ENCODE measurements at regions not wholly inside any gene's neighbourhood (a gene's known extent, or its start where the extent isn't known, plus 50 kb on each side); places are given as distances from the start of the nearest gene placed in this dataset.

DNA sequence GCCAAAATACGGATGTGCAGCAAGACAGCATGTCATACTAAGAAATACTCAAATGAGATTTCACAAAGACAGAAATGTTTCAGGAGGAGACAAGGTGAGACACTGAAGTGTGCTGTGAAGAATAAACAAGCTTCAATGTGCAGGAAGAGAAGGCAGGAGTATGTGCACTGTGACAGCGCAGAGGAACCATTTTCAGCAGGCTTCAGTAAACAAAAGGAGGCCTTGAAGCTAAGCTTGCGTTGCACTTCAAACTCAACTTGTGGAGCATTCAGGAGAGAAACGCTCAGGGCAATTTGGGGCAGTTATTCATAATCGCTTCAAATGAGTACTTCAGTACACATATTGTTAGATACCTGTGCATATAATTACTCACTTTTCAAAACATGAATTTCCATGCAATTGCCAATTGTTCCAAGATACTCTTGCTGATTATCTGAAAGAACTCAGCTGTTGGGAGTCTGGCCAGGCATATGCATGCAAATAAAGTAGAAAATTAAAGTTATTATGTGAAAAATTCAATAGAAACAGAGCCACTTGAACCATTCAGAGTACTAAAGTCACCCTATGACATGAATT lies 234.2 kb upstream of the OPRM1 start (continued):
- TF ChIP-seq ZSCAN25 (CRISPR knock-in tag; IDR thresholded peaks at IDR 0.05) (no peak), ZNF773 (CRISPR knock-in tag; IDR thresholded peaks at IDR 0.05; ENCODE audit: borderline replicate concordance) (no peak), REXO4 (CRISPR knock-in tag; IDR thresholded peaks at IDR 0.05; ENCODE audit: borderline replicate concordance) (no peak), YEATS4 (CRISPR knock-in tag; IDR thresholded peaks at IDR 0.05; ENCODE audit: borderline replicate concordance) (no peak), CBX1 (IDR thresholded peaks at IDR 0.05; ENCODE audit: low read depth) (no peak), ZNF546 (CRISPR knock-in tag; conservative IDR thresholded peaks at IDR 0.05) (no peak), MAFK (conservative IDR thresholded peaks at IDR 0.05 in 1 of 2, IDR thresholded peaks at IDR 0.05 in 1 of 2; ENCODE audit: low read length in 2 of 2) (no peak)
- TF ChIP-seq, protein P1, sequence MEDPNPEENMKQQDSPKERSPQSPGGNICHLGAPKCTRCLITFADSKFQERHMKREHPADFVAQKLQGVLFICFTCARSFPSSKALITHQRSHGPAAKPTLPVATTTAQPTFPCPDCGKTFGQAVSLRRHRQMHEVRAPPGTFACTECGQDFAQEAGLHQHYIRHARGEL (CRISPR knock-in tag; IDR thresholded peaks at IDR 0.05), result no peak
- TF ChIP-seq, protein P2, sequence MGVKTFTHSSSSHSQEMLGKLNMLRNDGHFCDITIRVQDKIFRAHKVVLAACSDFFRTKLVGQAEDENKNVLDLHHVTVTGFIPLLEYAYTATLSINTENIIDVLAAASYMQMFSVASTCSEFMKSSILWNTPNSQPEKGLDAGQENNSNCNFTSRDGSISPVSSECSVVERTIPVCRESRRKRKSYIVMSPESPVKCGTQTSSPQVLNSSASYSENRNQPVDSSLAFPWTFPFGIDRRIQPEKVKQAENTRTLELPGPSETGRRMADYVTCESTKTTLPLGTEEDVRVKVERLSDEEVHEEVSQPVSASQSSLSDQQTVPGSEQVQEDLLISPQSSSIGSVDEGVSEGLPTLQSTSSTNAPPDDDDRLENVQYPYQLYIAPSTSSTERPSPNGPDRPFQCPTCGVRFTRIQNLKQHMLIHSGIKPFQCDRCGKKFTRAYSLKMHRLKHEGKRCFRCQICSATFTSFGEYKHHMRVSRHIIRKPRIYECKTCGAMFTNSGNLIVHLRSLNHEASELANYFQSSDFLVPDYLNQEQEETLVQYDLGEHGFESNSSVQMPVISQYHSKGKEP (CRISPR knock-in tag; IDR thresholded peaks at IDR 0.05), result no peak

DNA sequence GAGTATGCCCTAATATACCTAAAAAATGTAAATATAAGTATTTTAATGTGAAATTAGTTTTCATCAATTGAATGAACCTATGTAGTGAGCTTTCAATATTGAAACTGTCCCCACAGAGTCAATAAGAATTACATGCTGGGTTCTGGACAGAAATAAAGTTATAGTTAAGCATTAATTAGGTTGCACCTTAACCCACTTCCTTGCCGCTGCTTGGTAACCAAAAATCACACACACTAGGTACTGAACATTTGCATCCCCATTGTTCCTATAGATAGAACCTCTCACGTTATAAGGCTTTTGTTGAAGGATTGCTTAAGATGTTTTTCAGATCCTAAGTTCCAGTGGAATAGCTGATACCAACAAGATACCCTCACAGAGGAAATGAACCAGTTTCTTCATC lies 237.1 kb upstream of the OPRM1 start:
- ChIA-PET CTCF (ENCODE audit: low intra/inter-chr PET ratio, low total read pairs) (no interaction called here), POLR2A (no interaction called here)
- FAIRE-seq (no peak), DNase-seq (ENCODE audit: low spot score) (no peak), ATAC-seq (no peak)
- TF ChIP-seq, protein P3, sequence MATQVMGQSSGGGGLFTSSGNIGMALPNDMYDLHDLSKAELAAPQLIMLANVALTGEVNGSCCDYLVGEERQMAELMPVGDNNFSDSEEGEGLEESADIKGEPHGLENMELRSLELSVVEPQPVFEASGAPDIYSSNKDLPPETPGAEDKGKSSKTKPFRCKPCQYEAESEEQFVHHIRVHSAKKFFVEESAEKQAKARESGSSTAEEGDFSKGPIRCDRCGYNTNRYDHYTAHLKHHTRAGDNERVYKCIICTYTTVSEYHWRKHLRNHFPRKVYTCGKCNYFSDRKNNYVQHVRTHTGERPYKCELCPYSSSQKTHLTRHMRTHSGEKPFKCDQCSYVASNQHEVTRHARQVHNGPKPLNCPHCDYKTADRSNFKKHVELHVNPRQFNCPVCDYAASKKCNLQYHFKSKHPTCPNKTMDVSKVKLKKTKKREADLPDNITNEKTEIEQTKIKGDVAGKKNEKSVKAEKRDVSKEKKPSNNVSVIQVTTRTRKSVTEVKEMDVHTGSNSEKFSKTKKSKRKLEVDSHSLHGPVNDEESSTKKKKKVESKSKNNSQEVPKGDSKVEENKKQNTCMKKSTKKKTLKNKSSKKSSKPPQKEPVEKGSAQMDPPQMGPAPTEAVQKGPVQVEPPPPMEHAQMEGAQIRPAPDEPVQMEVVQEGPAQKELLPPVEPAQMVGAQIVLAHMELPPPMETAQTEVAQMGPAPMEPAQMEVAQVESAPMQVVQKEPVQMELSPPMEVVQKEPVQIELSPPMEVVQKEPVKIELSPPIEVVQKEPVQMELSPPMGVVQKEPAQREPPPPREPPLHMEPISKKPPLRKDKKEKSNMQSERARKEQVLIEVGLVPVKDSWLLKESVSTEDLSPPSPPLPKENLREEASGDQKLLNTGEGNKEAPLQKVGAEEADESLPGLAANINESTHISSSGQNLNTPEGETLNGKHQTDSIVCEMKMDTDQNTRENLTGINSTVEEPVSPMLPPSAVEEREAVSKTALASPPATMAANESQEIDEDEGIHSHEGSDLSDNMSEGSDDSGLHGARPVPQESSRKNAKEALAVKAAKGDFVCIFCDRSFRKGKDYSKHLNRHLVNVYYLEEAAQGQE (IDR thresholded peaks at IDR 0.05; ENCODE audit: borderline replicate concordance in 1 of 2, low read depth in 1 of 2, low read length in 2 of 2), result no peak
- no peak for TF ChIP-seq MTF1 (CRISPR knock-in tag; IDR thresholded peaks at IDR 0.05)
- no peak for TF ChIP-seq ZNF337 (CRISPR knock-in tag; IDR thresholded peaks at IDR 0.05; ENCODE audit: borderline replicate concordance, low read depth)
- TF ChIP-seq, protein P4, sequence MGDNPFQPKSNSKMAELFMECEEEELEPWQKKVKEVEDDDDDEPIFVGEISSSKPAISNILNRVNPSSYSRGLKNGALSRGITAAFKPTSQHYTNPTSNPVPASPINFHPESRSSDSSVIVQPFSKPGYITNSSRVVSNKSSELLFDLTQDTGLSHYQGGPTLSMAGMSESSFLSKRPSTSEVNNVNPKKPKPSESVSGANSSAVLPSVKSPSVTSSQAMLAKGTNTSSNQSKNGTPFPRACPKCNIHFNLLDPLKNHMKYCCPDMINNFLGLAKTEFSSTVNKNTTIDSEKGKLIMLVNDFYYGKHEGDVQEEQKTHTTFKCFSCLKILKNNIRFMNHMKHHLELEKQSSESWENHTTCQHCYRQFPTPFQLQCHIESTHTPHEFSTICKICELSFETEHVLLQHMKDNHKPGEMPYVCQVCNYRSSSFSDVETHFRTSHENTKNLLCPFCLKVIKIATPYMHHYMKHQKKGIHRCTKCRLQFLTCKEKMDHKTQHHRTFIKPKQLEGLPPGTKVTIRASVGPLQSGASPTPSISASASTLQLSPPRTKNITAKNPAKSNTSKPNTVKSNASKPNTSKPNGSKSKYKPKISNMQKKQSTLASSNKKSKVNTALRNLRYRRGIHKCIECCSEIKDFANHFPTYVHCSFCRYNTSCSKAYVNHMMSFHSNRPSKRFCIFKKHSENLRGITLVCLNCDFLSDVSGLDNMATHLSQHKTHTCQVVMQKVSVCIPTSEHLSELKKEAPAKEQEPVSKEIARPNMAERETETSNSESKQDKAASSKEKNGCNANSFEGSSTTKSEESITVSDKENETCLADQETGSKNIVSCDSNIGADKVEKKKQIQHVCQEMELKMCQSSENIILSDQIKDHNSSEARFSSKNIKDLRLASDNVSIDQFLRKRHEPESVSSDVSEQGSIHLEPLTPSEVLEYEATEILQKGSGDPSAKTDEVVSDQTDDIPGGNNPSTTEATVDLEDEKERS (CRISPR knock-in tag; IDR thresholded peaks at IDR 0.05), result no peak
- TF ChIP-seq SRSF1 (optimal IDR thresholded peaks at IDR 0.05; ENCODE audit: low read depth, low read length), result no peak
- Histone ChIP-seq H3K9ac (ENCODE audit: insufficient read depth, low read depth, low read length) (no peak overlapping the region), H3K4me2 (ENCODE audit: low read depth, low read length) (no peak overlapping the region), H3K27ac (ENCODE audit: extremely low read length, insufficient read depth, low read length) (no peak overlapping the region), H3K4me1 (ENCODE audit: insufficient read depth, low read length) (no peaks in the 10 kb centered on the region), H3K36me3 (replicated peaks in 1 of 2; ENCODE audit: control insufficient read depth in 1 of 2, insufficient read depth in 2 of 2, low read length in 2 of 2) (no peaks in the 10 kb centered on the region), H3K4me3 (replicated peaks in 1 of 3; ENCODE audit: insufficient read depth in 1 of 3, low read depth in 2 of 3, low read length in 3 of 3) (no peak overlapping the region), H2AFZ (ENCODE audit: low read length) (no peak overlapping the region), H4K20me1 (ENCODE audit: insufficient read depth, low read length) (no peaks in the 10 kb centered on the region), H3K79me2 (ENCODE audit: insufficient read depth, low read length) (no peaks in the 10 kb centered on the region), H3K27me3 (ENCODE audit: control insufficient read depth in 1 of 2, insufficient read depth in 2 of 2, low read length in 2 of 2) (no peaks in the 10 kb centered on the region), H3K9me3 (ENCODE audit: low read length) (no peaks in the 10 kb centered on the region)
- BruUV-seq (replicated peaks), result no TSS peak
- WGBS (ENCODE audit: low lambda C conversion rate), result 36% methylated on average over 2 of the region's 2 CpGs
- in situ Hi-C loops (cut with HindIII; ENCODE audit: extremely low pct_ligation_motif_present, low pct_unique_long_range_greater_than_20kb) (no loop called here), intact Hi-C loops (cut with micrococcal nuclease; ENCODE audit: unreplicated experiment) (no loop called here)
